HFFc6 (cell line): ENCODE measurements at regions not wholly inside any gene's neighbourhood (a gene's known extent, or its start where the extent isn't known, plus 50 kb on each side); places are given as distances from the start of the nearest gene placed in this dataset.
A peak's percentile ranks its signal among the peaks of the same experiment; 100 is the strongest.

Experiments
- DNase-seq: peaks from one replicate; pipeline ENCODE4 v3.0.0-alpha.2; 2018
- H3K27ac Mint-ChIP-seq: 2 replicates; pipeline ENCODE4 v1.8.0; 2020; ENCODE audit warnings: mild to moderate bottlenecking, mixed read lengths
- H3K27me3 Mint-ChIP-seq: 2 replicates; pipeline ENCODE4 v1.8.0; 2021; ENCODE audit warnings: mild to moderate bottlenecking, moderate library complexity, mixed read lengths; ENCODE audit not compliant: insufficient read depth
- H3K36me3 Mint-ChIP-seq: 2 replicates; pipeline ENCODE4 v1.8.0; 2021; ENCODE audit warnings: low read depth, mixed read lengths
- H3K4me1 Mint-ChIP-seq: 2 replicates; pipeline ENCODE4 v1.8.0; 2020; ENCODE audit warnings: low read depth, mixed read lengths
- H3K4me3 Mint-ChIP-seq: 2 replicates; pipeline ENCODE4 v1.8.0; 2020; ENCODE audit warnings: mild to moderate bottlenecking, moderate library complexity, mixed read lengths
- H3K9me3 Mint-ChIP-seq: 2 replicates; pipeline ENCODE4 v1.8.0; 2020; ENCODE audit warnings: mild to moderate bottlenecking, mixed read lengths
- TF ChIP-seq, protein P1 (sequence below): fragments of 200-600 bp; sonication (generic); IDR thresholded peaks from 2 replicates; pipeline ENCODE4 v1.5.0; 2021; ENCODE audit warnings: antibody characterized with exemption, mild to moderate bottlenecking

GRCh38 chr3:15955968-15956367 is 158.2 kb upstream of the ANKRD28 start:
- no peak for DNase-seq
- H3K4me3 Mint-ChIP-seq = no peak overlapping the region
- no peaks in the 10 kb centered on the region for H3K9me3 Mint-ChIP-seq
- H3K27me3 Mint-ChIP-seq = peaks cover 2% of the 10 kb centered on the region; the same call in 1 of the 2 replicates
- no peaks in the 10 kb centered on the region for H3K36me3 Mint-ChIP-seq
- TF ChIP-seq, protein P1, sequence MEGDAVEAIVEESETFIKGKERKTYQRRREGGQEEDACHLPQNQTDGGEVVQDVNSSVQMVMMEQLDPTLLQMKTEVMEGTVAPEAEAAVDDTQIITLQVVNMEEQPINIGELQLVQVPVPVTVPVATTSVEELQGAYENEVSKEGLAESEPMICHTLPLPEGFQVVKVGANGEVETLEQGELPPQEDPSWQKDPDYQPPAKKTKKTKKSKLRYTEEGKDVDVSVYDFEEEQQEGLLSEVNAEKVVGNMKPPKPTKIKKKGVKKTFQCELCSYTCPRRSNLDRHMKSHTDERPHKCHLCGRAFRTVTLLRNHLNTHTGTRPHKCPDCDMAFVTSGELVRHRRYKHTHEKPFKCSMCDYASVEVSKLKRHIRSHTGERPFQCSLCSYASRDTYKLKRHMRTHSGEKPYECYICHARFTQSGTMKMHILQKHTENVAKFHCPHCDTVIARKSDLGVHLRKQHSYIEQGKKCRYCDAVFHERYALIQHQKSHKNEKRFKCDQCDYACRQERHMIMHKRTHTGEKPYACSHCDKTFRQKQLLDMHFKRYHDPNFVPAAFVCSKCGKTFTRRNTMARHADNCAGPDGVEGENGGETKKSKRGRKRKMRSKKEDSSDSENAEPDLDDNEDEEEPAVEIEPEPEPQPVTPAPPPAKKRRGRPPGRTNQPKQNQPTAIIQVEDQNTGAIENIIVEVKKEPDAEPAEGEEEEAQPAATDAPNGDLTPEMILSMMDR = no peak
- no peak overlapping the region; the same call in 1 of the 2 replicates for H3K27ac Mint-ChIP-seq
- peaks cover 47% of the 10 kb centered on the region for H3K4me1 Mint-ChIP-seq

DNA sequence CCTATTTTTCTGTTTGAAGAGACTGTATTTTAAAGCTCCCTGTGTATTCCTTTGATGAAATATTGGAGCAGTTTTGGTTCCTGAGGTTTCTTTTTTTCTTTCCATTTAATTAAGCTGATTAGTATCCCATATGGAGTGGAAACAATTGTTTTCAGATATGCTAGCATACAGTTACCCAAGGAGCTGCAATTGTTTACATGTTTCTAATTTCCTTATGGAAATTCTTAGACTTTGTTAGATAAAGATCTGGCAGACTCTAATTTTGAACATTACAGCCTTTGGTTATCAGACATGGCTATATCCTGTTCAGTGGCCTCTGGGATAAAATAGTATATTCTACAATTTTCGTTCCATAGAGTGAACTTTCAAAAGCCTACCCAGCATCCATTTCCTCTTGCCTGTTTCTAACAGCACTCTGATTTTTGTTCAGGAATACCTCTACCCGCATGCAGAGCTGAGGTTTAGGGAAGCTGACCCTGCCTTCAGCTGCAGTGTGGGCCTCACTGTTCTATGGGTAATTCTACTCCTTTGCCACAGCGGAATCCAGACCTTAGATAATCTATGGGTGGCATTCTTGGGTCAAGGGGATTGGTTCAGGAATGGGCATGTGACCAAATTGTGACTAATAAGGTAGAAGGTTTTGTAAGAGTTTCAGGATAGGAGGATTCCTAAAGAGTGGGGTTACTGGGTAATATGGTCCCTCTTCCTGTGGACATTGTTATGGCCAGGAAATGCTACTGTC is 161.1 kb upstream of the ANKRD28 start:
- Mint-ChIP-seq H3K4me3 (no peak overlapping the region), H3K4me1 (peaks cover 54% of the 10 kb centered on the region), H3K9me3 (no peaks in the 10 kb centered on the region), H3K27me3 (no peaks in the 10 kb centered on the region), H3K36me3 (no peaks in the 10 kb centered on the region), H3K27ac (peak overlapping the region; percentile 26; the same call in 1 of the 2 replicates)
- DNase-seq = no peak
- TF ChIP-seq, protein P1 = no peak

DNA sequence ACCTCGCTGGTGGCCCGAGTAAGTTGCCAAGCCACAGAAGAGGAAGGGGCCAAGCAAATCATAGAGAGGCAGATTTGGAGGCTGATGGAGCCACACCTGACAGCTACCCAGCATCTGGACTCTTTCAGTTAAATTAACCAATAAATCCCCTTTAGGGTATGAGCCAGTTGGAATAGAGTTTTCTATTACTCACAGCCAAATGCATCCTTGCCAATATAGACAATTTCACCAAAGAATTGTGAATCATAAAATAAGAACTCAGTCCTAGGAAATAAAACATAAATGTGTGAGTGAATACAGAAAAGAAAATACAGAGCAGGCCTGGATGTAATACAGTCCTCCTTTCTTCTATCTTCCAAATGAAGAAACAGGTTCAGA is 161.6 kb upstream of the ANKRD28 start:
- Mint-ChIP-seq H3K4me3 (no peak overlapping the region), H3K9me3 (no peaks in the 10 kb centered on the region), H3K36me3 (no peaks in the 10 kb centered on the region), H3K27ac (peak overlapping the region; percentile 26; the same call in 1 of the 2 replicates), H3K4me1 (peaks cover 59% of the 10 kb centered on the region), H3K27me3 (no peaks in the 10 kb centered on the region)
- DNase-seq = peak; percentile 41
- TF ChIP-seq, protein P1 = no peak

- TF ChIP-seq, protein P1 = no peak
- H3K4me3 Mint-ChIP-seq = peak overlapping the region; percentile 85
- H3K27ac Mint-ChIP-seq = peak overlapping the region; percentile 91
- no peaks in the 10 kb centered on the region for H3K36me3 Mint-ChIP-seq
- H3K9me3 Mint-ChIP-seq = no peaks in the 10 kb centered on the region
- DNase-seq = peak; percentile 57
- peaks cover 44% of the 10 kb centered on the region for H3K4me1 Mint-ChIP-seq
- H3K27me3 Mint-ChIP-seq = no peaks in the 10 kb centered on the region; the same call in 1 of the 2 replicates
These were observed 167.0 kb upstream of the ANKRD28 start for GRCh38 chr3:15964605-15965442.

GRCh38 chr3:15967577-15967976 is 169.8 kb upstream of the ANKRD28 start:
- peaks cover 3% of the 10 kb centered on the region for H3K27me3 Mint-ChIP-seq
- peaks cover 29% of the 10 kb centered on the region for H3K4me1 Mint-ChIP-seq
- TF ChIP-seq, protein P1 = no peak
- no peak overlapping the region for H3K4me3 Mint-ChIP-seq
- no peak for DNase-seq
- no peaks in the 10 kb centered on the region; the same call in 1 of the 2 replicates for H3K9me3 Mint-ChIP-seq
- H3K36me3 Mint-ChIP-seq = peaks cover 12% of the 10 kb centered on the region; the same call in 1 of the 2 replicates
- no peak overlapping the region for H3K27ac Mint-ChIP-seq
